Adrenal gland (tissue), 9 donors: ENCODE measurements at regions not wholly inside any gene's neighbourhood (a gene's known extent, or its start where the extent isn't known, plus 50 kb on each side); places are given as distances from the start of the nearest gene placed in this dataset.

Experiments
- DNase-seq, 7 donors: peaks; one replicate each; pipeline ENCODE4 v3.0.0-alpha.2; 2019 to 2020
- H3K27ac ChIP-seq, 5 donors: fragments of 200-600 bp; sonication (generic) in 4 of 5; 1 replicate in 3 of 5; 2 replicates in 2 of 5; pipeline versions ENCODE4 v1.5.1 to v1.8.0; 2016 to 2020; ENCODE audit warnings: mild to moderate bottlenecking in 1 of 5
- H3K27me3 ChIP-seq: fragments of 200-600 bp; 2 replicates; pipeline ENCODE4 v1.8.0; 2021
- H3K36me3 ChIP-seq, 2 donors: fragments of 200-600 bp; replicated peaks in 1 of 2; 1 replicate in 1 of 2; 2 replicates in 1 of 2; pipeline versions ENCODE4 v1.5.1 to v1.8.0; 2018 to 2022
- H3K4me1 ChIP-seq, 2 donors: fragments of 200-600 bp; replicated peaks in 1 of 2; 1 replicate in 1 of 2; 2 replicates in 1 of 2; pipeline versions ENCODE4 v1.5.1 to v1.8.0; 2018 to 2021
- H3K4me3 ChIP-seq, 4 donors: fragments of 200-600 bp; sonication (generic) in 3 of 4; one replicate each; pipeline ENCODE4 v1.5.1; 2016 to 2018
- H3K9me3 ChIP-seq, 3 donors: fragments of 200-600 bp; sonication (generic) in 1 of 3; replicated peaks in 1 of 3; 1 replicate in 2 of 3; 2 replicates in 1 of 3; pipeline versions ENCODE4 v1.5.1 to v1.8.0; 2016 to 2021
- POLR2A ChIP-seq, 2 donors: fragments of 450-650 bp; IDR thresholded peaks; one replicate each; pipeline ENCODE4 v1.6.1; 2017; ENCODE audit warnings: antibody characterized with exemption in 2 of 2, mild to moderate bottlenecking in 2 of 2, moderate library complexity in 1 of 2
- WGBS, 4 donors: extraction: QIAGEN DNeasy Blood & Tissue Kit in 2 of 4; methylation state at CpG; one replicate each; pipeline versions ENCODE4 v1.1.5 to v1.1.7; 2013 to 2017; 5-methylcytosine and 5-hydroxymethylcytosine counted together
- intact Hi-C, 2 donors: fragments of 100-400 bp; cut with DNase I; formaldehyde crosslinking; loops; one replicate each; pipeline versions ENCODE4 v1.14.1 to v1.15.0; 2022 to 2023
- TF ChIP-seq, protein P1 (sequence below), 6 experiments: fragments of 450-650 bp in 4 of 6; fragments of 200-600 bp in 2 of 6; sonication (generic) in 1 of 6; IDR thresholded peaks; 1 replicate in 5 of 6; 2 replicates in 1 of 6; pipeline versions ENCODE4 v1.5.1 to v1.8.0; 2016 to 2021; ENCODE audit warnings: antibody characterized with exemption in 6 of 6, mild to moderate bottlenecking in 2 of 6, moderate library complexity in 1 of 6
- donor health status: healthy with polysubstance abuse.
- donor health status: Bipolar disorder and iron deficiency.
- donor health status: DM: yes; HTN: yes; CAD: no.
- donor health status: DM: no; HTN: no; CAD: no.
- donor health status: DM: no; HTN: no; CAD: no.

DNA sequence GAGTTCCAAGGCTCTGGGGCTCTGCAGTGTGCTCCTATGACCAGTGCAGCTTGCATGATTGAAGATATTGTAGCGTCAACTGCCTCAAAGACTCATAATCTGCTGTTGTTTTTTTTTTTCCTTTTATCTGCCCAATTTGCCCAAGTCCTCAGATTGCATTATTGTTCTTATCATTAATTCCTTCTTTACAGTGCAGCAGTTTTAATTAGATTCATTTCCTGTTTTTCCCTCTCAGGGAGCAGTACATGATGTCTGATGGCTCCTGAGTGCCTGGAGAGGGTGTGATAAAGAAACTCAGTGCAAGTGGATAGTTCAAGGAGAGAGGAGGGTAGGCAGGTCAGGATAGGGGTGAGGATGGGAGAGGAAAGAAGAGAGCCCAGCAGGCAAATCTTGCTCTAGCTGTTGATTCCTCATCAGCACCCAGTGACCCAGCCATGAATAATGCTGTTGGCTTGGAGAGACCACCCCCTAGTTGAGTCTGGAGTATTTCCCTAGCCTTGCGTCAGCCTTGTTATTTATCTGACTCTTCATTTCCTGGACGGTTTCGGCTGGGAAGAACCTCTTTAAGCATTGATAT, 219.6 kb upstream of the SESN3 start:
- Histone ChIP-seq H3K4me3 (no peak overlapping the region), H3K9me3 (no peaks in the 10 kb centered on the region), H3K27ac (peak overlapping the region in 1 of 5 donors; percentile 37), H3K36me3 (no peaks in the 10 kb centered on the region), H3K27me3 (no peaks in the 10 kb centered on the region), H3K4me1 (peaks cover 0 to 4% of the 10 kb centered on the region in 2 donors)
- 73 to 86% (median 77%) methylated on average over 4 of the region's 4 CpGs for WGBS, 4 donors
- TF ChIP-seq POLR2A (IDR thresholded peaks at IDR 0.05): no peak
- TF ChIP-seq, protein P1, sequence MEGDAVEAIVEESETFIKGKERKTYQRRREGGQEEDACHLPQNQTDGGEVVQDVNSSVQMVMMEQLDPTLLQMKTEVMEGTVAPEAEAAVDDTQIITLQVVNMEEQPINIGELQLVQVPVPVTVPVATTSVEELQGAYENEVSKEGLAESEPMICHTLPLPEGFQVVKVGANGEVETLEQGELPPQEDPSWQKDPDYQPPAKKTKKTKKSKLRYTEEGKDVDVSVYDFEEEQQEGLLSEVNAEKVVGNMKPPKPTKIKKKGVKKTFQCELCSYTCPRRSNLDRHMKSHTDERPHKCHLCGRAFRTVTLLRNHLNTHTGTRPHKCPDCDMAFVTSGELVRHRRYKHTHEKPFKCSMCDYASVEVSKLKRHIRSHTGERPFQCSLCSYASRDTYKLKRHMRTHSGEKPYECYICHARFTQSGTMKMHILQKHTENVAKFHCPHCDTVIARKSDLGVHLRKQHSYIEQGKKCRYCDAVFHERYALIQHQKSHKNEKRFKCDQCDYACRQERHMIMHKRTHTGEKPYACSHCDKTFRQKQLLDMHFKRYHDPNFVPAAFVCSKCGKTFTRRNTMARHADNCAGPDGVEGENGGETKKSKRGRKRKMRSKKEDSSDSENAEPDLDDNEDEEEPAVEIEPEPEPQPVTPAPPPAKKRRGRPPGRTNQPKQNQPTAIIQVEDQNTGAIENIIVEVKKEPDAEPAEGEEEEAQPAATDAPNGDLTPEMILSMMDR (IDR thresholded peaks at IDR 0.05): no peak
- intact Hi-C loops: no loop called here
- no peak for DNase-seq

DNA sequence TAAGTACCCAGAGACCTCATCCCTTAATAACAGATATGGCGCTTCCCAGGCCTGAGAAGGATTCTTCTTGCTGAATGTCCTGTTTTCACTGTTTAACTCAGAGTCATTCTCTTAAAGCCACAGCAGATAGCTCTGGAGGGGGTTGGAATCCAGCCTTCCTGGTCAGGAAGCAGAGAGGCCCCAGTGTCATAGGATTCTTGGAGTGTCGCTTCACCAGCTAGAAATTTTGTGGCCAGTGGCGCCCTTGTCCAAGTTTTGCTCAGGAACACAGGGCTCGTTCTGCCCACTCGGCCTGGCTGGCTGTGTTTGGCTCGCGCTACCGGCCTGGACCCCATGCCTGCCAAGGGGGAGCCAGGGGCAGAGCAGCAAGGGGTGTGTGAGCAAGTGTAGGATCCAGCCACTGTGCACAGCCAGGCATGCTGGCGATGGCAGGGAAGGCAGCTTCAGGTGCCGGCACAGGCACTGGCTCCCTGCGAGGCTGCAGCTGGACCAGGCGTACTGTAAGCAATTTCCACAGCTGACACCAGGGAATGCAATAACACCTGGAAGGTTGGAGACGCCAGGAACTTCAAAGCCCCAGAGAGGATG, 214.8 kb upstream of the SESN3 start:
- 94 to 100% (median 95%) methylated on average over 6 to 13 of the region's 13 CpGs for WGBS, 4 donors
- no peak for TF ChIP-seq POLR2A (IDR thresholded peaks at IDR 0.05)
- TF ChIP-seq, protein P1 (IDR thresholded peaks at IDR 0.05): no peak
- H3K9me3 ChIP-seq: no peaks in the 10 kb centered on the region

DNA sequence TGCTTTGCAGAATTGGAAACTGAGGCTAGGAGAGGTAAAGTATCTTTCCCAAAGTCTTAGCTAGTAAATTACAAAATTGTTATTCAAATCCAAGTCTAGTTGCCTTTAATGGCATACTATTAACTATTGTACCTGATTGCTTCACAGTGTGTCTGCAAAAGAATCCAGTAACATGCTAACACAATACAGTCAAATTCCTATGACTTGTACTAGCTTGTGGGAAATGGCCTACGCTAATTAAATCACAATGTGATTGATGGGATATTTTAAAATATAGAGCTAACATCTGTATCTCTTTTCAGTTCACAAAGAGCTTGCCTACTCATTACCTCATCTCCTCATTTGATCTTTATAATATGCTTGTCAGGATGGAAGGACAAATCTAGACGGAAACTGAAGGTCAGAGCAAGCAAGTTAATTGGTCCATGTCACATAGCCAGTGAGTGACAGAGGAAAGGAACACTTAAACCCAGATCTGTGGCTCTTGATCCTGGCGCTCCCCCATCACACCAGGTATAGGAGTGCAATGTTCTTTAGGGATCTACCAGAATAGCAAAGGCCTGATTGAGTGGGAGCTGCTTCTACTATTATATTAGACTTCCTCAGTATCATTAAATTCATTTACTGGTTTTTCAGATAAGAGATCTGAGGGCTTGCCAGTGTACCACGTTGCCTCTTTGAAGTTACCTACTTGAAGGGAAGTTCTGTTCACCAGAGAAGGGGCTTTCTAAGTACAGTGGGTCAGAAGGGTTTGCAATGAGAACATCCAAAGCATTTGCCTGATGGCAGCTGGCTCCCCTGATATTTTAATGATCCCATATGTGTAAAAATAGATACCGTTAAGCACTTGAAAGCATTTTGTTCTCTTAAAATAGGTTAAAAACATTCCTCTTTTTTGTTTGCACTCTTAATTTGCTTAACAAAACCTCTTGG, 213.6 kb upstream of the SESN3 start:
- Histone ChIP-seq H3K4me1 (no peaks in the 10 kb centered on the region), H3K27me3 (no peaks in the 10 kb centered on the region), H3K27ac (no peak overlapping the region), H3K36me3 (no peaks in the 10 kb centered on the region), H3K4me3 (no peak overlapping the region), H3K9me3 (no peaks in the 10 kb centered on the region)
- WGBS, 4 donors: 62 to 74% (median 69%) methylated on average over 5 of the region's 5 CpGs
- no peak for DNase-seq
- intact Hi-C loops: no loop called here
- TF ChIP-seq, protein P1 (IDR thresholded peaks at IDR 0.05): no peak
- TF ChIP-seq POLR2A (IDR thresholded peaks at IDR 0.05): no peak

More for the DNA sequence above, 214.8 kb upstream of the SESN3 start:
- DNase-seq: no peak
- intact Hi-C loops: no loop called here
- Histone ChIP-seq H3K4me3 (no peak overlapping the region), H3K27me3 (no peaks in the 10 kb centered on the region), H3K4me1 (peaks cover 0 to 4% of the 10 kb centered on the region in 2 donors), H3K36me3 (no peaks in the 10 kb centered on the region), H3K27ac (no peak overlapping the region)

DNA sequence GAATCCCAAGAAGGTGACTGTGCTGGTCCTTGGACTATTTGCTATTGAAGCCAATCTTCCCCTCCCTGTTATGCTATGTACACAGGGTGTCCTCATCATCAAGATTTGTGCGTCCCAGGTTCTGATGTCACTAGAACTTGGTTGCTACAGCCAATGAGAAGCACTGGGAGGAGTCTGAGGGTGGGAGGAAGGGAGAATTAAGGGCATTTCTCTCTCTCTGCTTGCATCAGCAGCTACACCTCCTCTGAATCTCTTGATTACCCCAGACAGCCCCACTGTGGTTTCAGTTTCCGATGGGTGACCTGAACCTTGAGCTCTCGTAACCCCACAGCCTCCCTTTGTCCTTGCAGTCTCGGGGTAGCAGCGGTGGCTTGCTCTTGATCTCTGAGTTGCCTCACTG, 212.4 kb upstream of the SESN3 start:
- H3K4me1 ChIP-seq: no peaks in the 10 kb centered on the region
- H3K27ac ChIP-seq: no peak overlapping the region
- no peaks in the 10 kb centered on the region for H3K36me3 ChIP-seq
- intact Hi-C loops: no loop called here
- WGBS, 4 donors: 67 to 79% (median 76%) methylated on average over 5 of the region's 5 CpGs
- no peak for TF ChIP-seq POLR2A (IDR thresholded peaks at IDR 0.05)
- TF ChIP-seq, protein P1 (IDR thresholded peaks at IDR 0.05): no peak
- no peaks in the 10 kb centered on the region for H3K27me3 ChIP-seq
- no peaks in the 10 kb centered on the region for H3K9me3 ChIP-seq
- DNase-seq: no peak
- no peak overlapping the region for H3K4me3 ChIP-seq
